Left ventricle myocardium superior (tissue), 1 donor: ENCODE measurements at regions not wholly inside any gene's neighbourhood (a gene's known extent, or its start where the extent isn't known, plus 50 kb on each side); places are given as distances from the start of the nearest gene placed in this dataset.
A peak's percentile ranks its signal among the peaks of the same experiment; 100 is the strongest.

ENCODE experiments used
- ATAC-seq: fragments of 200-7000 bp; cut with Tn5 transposase; one replicate; pipeline ENCODE4 v1.9.1; 2020; ENCODE audit warnings: mild to moderate bottlenecking, moderate library complexity
- DNase-seq: peaks from one replicate; pipeline ENCODE4 v3.0.0-alpha.2; 2020
- intact Hi-C: fragments of 100-400 bp; cut with micrococcal nuclease; formaldehyde crosslinking; loops from one replicate; pipeline ENCODE4 v1.11.0; 2022
- donor health status: DM: no; HTN: yes; CAD: no; lungs with severe emphysema.

- no peak for ATAC-seq
- DNase-seq, result no peak
- intact Hi-C loops, result no loop called here
These were observed 50.5 kb upstream of the FBRSL1 start for GRCh38 chr12:132439333-132439904.

- intact Hi-C loops, result no loop called here
- no peak for DNase-seq
- ATAC-seq, result no peak
These were observed 51.2 kb upstream of the FBRSL1 start for GRCh38 chr12:132438726-132439125.

DNA sequence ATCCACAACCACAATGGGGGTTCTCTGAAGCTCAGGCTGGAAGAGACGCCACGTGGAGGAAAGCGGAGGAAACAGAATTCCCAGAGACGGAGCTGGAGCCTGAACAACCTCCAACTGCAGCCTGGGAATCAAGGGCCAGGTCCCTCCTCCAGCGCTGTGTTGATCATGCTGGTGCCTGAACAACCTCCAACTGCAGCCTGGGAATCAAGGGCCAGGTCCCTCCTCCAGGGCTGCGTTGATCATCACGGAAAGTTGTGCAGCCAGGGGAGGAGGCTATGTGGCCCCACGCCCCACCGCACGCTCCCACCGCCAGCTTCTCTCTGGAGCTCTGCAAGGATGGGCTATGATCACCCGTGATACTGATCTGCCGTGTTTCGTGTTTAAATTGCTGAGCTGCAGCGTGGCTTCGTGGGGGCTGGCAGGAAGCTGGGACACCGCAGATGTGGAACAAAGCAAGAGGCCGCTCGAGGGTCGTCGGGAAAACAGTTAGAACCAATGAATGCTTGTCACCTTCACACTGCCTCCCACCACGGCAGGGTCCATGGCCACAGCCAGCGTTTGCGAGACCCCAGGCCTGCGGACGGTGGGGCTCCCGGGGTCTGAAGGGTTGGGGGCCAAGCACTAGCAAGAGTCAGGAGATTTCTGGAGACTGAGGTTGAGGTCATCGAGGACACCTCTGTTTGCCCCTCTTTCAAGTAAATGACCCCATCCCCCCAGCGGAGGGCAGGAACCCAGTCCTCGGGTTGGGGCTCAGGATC is 51.8 kb upstream of the FBRSL1 start:
- ATAC-seq, result no peak
- no peak for DNase-seq
- intact Hi-C loops, result no loop called here

GRCh38 chr12:132437252-132437932 is 52.6 kb upstream of the FBRSL1 start:
- intact Hi-C loops, result no loop called here
- DNase-seq (no peak), ATAC-seq (peak; percentile 20)

GRCh38 chr12:132436791-132437251 is 53.1 kb upstream of the FBRSL1 start:
- intact Hi-C loops, result no loop called here
- DNase-seq, result no peak
- no peak for ATAC-seq

- intact Hi-C loops, result no loop called here
- no peak for ATAC-seq
- DNase-seq, result no peak
These were observed 54.3 kb upstream of the FBRSL1 start for GRCh38 chr12:132435486-132436187.

DNA sequence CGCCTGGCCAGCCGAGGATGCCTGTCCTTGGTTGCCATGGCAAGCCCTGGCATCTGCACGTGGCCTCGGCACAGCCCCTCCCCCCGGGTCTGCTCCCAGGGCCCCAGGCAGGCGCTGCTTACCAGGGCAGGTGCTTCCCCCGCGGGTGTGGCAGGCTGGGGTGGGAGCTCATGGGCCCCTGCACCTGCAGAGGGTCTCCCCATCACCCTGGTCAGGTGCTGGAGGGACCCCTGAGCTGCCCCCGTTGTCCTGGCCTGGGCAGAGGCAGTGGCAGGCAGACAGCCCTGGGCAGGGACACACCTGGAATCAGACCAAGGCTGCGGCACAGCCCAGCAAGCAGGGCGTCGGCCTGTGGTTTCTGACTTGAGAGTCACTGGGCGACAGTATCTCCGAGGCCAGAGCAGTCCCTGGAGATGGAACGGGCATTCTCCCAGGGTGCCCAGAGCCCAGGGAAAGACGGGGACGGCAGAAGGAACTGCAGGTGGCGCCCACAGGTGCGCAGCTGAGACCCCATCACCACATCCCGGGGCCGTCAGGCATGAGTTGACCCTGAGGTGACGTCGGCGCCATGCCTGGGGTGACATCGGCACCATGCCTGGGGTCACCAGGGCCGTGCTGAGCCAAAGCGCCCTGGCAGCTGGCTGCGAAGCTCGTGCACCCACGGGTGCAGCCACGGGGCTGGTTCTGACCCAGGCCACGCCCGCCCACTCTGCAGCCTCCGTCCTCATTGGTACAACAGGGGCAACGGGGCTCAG is 56.1 kb upstream of the FBRSL1 start:
- intact Hi-C loops, result no loop called here
- ATAC-seq (no peak), DNase-seq (no peak)

GRCh38 chr12:132432721-132433577 is 57.0 kb upstream of the FBRSL1 start:
- DNase-seq (no peak), ATAC-seq (no peak)
- intact Hi-C loops, result no loop called here

DNA sequence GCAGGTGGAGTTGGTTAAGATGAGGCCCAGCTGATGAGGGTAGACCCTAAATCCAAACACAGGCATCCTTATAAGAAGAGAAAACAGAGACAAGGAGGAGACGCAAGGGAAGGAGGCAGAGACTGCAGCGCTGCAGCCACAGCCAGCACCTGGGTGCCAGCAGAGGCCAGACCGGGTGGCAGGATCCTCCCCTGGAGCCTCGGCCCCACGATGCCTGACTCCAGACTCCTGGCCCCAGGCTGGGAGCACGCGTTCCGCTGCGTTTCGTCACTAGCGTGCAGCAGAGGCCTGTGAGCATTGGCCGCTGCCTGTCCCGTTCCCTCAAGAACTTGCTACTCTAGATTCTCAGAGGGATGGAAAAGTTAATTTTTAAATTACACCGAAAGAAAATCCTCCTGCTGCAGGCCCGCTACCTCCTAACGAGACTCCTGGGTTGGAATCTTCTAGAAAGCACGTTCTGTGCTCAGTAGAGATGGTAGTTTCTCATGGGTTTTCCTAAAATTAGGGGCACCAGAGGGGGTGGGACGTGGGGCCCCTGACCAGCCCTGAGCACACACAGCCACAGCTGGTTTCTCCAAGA is 57.7 kb upstream of the FBRSL1 start:
- DNase-seq (no peak), ATAC-seq (no peak)
- intact Hi-C loops, result no loop called here

GRCh38 chr12:132430838-132431774 is 58.8 kb upstream of the FBRSL1 start:
- intact Hi-C loops, result no loop called here
- DNase-seq (no peak), ATAC-seq (no peak)

DNA sequence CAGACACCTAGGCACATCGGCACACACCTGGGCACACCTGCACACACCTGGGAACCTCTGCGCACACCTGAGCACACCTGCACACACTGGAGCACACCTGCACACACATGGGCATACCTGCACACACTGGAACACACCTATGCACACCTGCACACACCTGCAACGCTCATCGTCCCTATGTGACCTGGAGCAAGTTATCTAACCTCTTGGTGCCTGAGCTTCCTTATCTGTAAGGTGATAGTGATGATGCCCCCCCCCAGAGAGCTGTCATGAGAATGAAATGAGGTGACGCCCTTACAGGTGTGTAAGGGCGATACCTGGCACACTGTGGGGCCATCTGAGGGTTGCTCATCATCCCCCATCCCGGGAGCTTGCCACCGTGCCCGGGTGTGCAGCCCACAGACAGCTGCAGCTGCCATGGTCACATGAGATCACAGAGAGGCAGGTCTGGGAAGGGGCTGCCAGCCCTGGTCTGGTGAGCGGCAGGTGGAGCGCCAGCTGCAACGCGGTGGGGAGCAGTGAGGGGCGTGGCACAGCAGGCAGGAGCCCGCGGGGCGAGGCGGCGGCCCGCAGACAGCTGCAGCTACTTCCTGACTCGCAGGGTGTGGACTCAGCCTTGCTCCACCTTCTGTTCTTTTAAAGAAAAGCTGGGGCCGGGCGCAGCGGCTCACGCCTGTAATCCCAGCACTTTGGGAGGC is 59.9 kb upstream of the FBRSL1 start:
- peak; percentile 51 for ATAC-seq
- no peak for DNase-seq
- intact Hi-C loops, result no loop called here

GRCh38 chr12:132429602-132429945 is 60.4 kb upstream of the FBRSL1 start:
- no peak for ATAC-seq
- no peak for DNase-seq
- intact Hi-C loops, result no loop called here

GRCh38 chr12:132428936-132429601 is 60.9 kb upstream of the FBRSL1 start:
- DNase-seq (no peak), ATAC-seq (peak; percentile 15)
- intact Hi-C loops, result no loop called here

GRCh38 chr12:132427999-132428935 is 61.7 kb upstream of the FBRSL1 start:
- DNase-seq (no peak), ATAC-seq (no peak)
- intact Hi-C loops, result no loop called here
